HG02884 (cell line): ENCODE measurements at regions not wholly inside any gene's neighbourhood (a gene's known extent, or its start where the extent isn't known, plus 50 kb on each side); places are given as distances from the start of the nearest gene placed in this dataset.

Experiments used
- ATAC-seq: cut with Tn5 transposase; IDR thresholded peaks from one replicate; pipeline ENCODE4 v1.9.1; 2021; ENCODE audit warnings: mild to moderate bottlenecking, moderate library complexity; ENCODE audit not compliant: unreplicated experiment

DNA sequence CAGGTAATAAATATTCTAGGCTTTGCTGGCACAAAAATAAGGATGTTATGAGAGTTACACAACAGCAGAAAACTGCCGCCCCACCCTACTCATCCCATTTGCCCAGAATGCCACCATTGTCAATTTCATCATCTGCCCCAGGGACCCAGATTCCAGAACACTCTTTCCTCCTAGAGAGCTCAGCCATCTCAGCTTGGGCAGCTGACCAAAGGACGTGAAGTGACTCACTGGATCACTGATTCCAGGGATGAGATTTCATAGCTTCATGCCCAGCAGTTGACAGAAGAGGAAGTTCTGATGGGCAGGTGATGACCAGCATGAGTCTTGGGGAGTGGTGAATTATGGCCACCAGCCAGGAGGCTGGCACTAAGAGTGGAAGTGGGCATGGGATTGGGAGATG, 450.3 kb downstream of the RMST start:
- ATAC-seq = no peak

DNA sequence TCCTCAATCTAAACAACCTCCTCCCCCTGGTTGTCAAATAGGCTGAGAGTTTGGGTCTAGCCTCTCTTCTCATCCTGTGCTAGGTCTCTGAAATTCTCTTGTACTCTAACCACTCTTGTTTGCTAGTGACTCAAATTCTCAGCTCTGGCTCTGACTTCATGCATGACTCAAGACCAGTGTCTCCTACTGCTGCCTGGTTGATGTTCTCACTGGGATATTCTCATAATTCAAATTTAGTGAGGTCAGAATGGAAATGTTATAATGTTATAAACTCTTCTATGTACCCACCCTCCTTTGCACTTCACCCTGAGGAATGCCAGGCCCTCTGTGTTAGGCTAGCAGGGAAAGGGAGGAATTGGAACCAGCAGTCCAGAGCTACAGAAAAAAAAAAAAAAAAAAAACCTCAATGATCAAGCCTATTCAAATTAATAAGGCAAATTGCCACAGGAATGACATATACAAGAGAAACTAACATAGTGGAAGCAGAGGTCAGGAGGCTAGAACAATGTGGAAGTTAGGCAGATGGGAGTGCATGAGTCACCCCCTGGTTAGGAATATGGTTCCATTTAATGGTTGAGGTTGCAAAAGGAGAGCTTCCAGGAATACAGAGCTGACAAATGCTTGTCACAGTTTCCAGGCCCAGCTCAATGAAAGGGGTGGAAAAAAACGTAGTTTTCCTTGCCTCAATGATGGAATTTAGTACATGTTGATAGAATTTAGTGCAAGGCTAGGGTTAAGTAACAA, 459.5 kb downstream of the RMST start:
- no peak for ATAC-seq

DNA sequence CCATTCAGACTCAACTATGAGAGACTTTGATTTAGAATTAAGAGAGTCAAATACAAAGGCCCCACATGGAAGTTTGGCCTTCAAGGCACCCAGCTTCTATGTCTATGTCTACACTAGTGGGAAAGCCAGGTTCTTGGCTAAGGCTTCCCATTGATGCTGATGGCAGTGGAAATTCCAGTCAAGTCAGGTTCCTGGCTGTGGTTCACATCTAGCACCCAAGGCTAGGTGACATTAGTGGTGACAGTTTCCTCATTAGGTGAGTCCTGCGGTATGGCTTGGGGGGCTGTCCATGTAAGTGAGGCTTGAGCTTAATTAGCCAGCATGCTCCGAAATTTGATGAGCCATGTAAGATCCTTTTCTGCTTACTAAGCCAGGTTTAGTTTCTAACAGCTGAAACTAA, 460.9 kb downstream of the RMST start:
- no peak for ATAC-seq

DNA sequence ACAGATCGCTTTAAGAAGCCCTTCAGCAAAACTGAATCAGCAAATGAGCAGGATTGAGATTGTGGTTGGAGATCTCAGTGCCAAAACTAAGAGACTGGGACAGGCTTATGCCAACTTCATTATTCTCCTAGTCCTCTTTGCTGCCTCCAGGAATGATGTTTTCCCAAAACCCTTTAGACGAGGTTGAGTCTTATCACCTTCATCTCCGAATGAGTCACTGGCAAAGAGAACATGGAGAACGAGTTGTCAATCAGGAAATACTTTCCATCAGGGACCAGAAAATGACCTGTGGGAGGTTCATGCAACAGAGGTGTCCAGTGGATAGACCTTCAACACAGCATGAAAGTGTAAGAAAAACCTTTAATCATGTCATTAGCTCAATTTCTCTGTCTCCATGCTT, 461.5 kb downstream of the RMST start:
- ATAC-seq = no peak

DNA sequence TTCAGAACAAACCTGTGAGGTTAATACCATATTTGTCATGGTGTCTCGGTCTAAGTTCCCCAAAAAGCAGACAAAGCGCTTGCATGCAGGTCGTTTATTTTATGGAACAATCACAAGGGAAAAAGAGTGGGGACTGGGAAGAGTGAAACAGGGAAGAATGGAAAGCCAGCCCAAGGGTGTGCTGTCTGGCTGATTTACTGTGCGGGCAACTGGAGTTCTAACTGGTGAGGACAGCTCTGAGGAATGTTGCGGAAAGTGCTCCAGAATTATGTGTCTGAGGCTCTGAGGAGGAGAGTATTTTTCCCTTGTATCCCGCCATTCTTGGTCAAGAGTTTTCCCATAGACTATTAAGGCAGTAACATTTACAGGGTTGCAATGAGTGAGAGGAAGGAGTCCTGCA, 465.4 kb downstream of the RMST start:
- ATAC-seq = no peak

DNA sequence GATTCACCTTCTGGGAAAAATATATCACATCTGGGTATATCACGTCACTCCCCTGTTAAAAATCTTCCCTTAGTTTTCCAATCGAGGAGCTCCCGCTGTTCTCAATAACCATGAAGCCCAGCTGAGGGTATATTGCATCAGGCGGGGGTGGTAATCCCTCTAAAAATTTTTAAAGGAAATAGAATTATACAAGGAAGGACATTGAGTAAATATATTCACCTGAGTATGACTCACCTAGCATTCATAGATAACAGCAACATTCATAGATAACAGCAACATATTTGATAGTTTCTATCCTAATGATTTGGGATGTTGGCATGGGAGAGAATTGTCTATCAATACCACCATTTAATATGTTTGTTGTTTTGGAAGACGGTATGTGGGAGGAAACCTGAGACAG, 473.6 kb downstream of the RMST start:
- no peak for ATAC-seq

DNA sequence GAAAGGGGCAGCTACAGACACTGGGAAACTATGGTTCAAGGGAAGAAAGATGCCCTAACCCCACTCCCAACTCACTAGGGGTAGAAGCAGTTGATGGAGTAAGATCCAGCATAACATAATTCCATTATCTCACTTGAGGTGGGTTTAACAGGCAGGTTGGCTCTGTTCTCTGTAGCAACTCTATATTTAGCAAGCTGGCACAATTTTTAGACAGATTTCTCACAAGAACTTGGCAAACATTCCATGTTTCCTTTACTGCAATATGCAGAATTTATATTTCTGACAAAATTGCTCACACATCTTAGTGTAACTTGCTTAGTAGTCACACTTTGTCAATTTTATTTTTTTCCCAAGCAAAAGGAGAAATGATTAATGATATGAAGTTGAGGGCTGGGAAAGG, 475.4 kb downstream of the RMST start:
- no peak for ATAC-seq

DNA sequence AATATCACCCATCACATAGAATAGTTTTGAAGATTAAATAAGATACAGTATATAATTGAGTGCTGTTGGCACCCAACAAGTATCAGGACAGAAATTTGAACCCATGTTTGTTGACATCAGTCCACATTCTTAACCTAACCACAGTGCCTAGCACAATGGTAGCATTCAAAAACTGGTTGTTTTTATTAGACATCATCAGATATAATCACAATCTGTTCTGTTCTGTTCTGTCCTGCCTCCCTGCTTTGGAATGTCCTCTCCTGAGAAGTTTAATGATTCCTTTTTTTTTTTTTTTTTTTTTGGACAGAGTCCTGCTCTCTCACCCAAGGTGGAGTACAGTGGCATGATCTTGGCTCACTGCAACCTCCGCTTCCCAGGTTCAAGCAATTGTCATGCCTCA, 476.6 kb downstream of the RMST start:
- no peak for ATAC-seq

DNA sequence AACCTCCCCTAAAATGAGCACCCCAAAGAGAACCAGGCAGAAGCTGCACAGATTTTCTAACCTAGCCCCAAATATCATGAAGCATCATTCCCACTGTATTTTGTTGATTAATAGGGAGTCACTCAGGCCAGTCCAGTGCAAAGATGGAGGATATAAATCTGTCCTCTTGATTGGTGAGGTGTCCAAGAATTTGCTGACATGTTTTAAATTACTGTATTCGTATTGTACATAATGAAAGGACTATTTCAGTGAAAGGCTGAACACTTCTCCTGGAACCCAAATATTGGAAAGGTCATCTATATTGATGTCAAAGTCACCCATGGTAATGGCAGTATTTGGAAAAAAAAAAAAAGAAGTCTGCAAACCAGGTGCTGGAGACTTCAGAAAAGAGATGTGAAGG, 477.5 kb downstream of the RMST start:
- ATAC-seq = no peak

DNA sequence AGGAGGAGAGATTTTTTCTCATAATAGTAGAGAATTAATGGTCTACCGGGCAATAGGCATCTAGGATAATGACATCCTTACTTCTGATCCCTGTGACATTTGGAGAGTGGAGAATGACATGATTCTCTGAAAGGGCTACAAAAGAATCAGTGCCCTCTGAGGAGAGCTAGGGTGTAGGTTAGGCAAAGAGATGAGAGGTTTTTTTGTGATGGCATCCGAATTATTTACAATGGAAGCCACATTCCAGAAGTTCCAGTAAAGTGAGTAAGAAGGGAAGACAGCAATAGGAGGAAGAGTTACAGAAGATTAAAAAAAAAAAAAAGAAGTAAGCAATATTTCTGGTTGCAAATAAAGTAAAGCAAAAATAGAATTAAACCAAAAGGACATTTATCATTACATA, 478.0 kb downstream of the RMST start:
- ATAC-seq = no peak

DNA sequence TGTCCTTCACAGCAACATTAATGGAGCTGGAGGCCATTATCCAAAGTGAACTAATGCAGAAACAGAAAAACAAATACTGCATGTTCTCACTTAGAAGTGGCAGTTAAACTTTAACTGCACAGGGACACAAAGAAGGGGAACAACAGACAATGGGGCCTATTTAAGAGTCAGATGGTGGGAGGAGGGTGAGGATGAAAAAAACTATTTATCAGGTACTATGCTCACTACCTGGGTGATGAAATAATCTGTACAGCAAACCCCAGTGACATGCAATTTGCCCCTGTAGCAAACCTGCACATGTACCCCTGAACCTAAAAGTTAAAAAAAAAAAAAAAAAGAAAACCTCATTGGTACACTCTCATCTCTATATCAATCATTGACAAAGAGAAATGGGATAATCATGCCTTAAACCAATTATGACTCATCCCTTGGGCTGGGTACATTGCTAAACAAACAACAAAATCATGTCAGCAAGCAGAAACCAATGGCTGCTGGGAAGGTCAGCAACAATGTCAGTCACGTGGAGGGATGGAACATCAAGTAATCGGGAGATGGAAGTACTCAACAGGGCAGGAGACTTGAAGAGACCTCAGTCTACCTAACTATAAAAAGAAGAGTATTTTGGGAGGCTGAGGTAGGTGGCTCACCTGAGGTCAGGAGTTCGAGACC, 479.2 kb downstream of the RMST start:
- ATAC-seq = no peak

DNA sequence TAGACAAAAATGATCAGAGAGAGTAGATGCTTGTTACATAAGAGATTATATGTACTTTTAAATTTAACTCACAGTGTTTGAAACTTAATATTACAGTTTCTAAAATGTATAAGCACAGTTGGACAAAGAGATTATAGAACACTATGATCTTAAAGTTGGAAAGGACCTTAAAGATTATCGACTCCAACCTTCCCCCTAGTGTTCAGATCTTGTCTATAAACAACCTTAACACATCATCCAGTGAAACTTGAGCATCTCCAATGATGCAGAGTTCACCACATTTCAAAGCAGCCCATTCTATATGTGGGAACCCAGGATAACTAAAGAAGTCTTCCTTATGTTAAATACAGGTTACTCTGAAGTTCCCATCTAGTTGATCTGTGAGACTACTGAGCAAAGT, 480.8 kb downstream of the RMST start:
- no peak for ATAC-seq

DNA sequence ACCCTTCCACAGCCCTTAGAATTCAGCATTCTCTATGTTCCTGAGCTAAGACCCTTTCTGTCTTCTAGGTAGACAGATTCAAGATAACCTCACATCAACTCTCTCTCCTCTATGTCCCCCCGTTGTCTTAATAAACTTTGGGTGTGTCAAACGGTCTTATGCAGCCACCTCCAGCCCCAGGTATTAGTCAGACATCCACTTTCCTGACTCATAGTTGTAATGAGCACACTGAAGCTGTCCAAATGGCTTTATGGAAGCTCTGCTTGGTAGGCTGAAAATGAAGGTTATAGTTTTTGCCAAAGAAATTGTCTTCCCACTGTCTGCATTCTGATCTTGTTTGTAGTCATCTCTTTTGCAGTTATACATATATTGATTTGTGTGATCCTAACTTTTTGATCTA, 482.0 kb downstream of the RMST start:
- ATAC-seq = no peak

DNA sequence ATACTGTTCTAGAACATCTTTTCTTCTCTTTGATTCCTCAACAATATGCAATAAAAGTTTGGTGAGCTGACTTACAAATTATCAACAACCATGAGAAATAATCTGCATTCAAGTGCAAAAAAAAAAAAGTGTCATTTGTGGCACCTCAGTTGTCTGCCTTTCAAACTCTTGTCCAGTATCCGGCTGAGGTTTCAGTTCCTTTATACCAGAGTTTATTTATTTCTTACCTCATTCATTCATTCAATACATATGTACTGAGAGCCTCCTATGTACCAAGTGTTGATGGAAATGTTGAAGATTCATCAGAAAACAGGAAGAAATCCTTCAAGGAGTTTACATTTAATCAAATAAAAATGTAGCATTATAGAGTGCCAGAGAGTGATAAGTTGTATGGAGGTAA, 484.1 kb downstream of the RMST start:
- no peak for ATAC-seq

DNA sequence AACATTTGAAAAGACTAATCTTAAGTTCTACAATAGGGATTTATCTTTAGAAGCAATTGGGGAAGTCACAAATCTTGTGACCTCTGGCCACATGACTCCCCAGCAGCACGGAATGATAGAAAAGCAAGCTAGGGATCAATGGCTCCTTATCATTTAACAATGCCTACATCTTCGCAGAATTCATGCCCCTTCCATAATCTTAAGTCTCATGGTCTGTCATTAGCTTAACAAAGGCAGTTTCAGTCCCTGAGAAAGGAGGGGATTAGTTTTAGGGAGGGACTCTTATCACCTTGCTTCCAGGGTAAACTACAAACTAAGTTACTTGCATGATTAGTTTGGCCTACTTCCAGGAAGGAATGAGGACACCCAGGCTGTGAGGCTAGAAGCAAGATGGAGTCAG, 486.0 kb downstream of the RMST start:
- no peak for ATAC-seq

DNA sequence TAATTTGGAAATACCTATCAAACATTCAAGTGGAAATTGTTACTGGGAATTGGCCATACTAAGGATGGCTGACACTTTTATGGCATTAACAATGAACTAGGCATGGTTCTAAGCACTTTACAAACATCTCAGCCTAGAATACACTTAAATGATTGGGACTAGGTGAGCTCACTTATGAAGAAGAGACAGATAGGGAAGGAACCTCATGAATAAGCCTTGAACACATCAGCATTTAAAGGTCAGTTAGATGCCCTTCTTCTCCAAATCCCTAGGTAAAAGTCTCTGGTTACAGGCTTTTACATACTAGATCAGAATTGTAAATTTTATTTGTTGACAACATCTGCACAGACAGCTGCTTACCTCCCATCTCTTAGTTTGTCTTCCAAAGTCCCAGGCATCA, 488.6 kb downstream of the RMST start:
- no peak for ATAC-seq

DNA sequence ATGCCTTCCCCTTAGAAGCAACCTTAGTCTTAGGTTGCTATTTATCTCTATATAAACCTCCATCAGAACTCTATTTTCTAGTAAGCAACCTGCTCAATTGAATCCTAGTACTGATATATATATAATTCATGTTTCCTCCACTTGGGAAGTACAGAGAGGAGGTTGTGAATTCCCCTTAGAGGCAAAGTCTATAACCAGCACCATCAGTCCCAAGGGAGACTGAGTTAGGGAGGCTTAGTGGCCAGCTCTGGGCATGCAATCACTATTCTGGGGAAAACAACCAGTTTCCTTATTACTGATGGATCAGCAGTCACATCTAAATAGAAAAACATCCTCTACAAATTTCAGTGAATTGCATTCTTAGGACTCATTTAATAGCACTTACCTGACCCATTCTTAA, 489.1 kb downstream of the RMST start:
- ATAC-seq = no peak

DNA sequence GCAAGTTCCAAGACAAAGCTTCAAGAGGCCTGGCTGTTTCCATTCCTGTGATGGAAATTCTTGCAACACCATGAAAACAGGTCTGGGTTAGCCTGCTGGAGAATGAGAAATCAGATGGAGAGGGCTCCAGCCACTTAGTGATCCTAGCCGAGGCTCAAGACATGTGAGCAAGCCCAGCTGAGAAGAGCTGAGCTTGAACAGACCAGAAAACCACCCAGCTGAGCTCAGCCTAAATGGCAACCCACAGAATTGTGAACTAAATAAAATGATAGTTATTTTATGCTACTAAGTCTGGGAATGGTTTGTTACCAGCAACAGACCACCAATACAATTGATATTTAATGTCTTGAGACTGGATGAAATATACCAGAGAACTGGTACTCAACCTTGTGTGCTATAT, 494.5 kb downstream of the RMST start:
- ATAC-seq = no peak

DNA sequence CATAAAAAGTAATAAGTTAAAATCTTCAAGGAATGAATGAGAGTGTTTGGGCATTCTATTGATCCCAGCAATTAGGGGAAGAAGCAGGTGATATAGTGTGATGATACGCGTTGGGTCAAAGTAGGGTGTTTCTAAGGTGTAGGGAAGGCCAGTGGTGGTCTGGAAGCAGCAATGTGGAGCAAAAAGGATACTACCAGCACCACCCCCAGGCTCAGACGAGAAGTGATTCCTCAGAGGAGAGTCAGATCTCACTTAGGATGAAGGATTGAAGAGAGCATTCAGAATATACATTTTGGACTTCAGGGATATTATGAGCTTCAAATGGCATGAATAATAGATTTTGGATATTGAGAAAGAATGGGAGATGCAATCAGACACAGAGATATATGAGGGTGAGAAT, 497.6 kb downstream of the RMST start:
- ATAC-seq = no peak

DNA sequence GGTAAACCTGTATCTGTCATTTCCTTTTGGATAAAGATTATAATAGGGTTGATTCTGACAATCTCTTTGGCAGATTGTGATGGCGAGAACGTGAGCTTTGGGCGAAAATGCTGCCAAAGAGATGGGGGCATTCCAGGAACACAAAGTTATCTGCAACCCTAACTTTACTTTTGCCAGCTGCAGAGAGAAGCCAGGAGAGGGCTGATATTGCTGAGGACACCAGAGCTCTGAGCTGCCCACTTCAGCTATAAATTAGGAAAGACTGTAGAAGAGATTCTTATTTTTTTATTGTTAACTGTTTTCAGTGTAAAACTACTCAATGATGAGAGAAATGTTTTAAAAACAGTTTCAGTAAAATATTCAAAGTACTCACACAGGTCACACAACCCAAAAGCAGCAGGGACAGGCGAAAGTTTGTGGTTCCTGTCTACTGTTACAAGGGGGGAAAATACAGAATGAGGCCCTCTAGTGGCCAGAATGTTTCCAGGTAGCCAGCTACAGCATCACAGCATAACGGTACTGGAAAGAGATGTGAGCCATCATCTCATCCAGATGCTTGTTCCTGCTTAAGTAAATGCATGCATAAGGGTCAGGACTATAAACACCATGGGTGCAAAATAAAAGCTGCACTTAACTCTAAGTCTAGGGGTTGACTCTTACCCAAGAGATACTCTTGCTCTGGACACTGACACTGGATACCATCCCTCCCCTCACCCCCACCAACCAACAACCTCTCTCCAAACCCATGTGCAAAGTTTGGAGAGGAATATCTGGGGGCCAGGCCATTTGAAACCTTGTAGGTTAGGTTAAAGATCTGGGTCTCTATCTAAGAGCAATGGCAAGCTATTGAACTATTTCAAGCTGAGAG, 498.4 kb downstream of the RMST start:
- peak; percentile 97 for ATAC-seq

DNA sequence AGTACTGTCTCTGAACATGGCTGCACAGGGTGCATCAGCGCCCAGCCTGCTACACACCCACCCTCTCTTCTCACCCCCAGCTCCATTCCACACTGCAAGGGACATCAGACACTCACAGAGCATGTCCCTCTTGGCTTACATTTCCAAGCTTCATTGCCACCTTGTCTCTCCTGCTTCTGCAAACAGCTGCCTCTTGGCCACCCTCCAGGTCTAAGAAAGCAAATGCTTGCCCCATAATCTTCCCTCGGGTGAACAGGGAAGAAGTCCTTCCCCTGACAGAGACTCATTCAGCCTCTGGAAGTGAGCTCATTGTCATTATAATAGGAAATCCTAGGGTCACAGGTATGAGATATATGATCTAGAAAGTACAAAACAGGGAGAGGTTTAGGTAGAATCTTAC, 505.2 kb downstream of the RMST start:
- ATAC-seq = no peak

DNA sequence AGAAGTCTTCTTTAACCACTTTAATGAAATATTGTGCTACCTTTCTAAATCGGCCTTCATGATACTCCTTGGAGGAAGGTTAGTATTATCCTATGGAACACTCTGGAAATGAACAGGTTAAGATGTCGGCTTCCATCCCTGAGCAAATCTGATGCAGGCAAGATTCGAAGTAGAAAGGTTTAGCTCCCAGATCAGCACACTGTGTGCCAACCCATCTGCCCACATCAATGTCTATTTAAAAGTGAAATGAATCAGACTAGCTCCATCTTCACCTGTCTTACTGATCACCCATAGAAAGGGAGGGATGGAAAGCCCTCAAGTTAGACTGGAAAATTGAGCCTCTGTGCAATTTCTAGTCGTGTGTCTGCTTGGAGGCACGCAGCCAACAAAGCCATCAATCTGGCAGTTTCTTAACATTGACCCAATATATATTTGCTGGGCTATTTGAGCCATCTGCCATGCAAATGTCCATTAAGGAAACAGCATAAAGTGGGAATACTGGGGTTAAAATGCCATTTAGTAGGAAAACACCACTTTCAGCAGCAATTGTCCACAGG, 506.1 kb downstream of the RMST start:
- no peak for ATAC-seq
